C4-2B (cell line): ENCODE measurements at regions not wholly inside any gene's neighbourhood (a gene's known extent, or its start where the extent isn't known, plus 50 kb on each side); places are given as distances from the start of the nearest gene placed in this dataset.

Source experiments
- ZFX ChIP-seq: fragments of 450-650 bp; IDR thresholded peaks from 2 replicates; pipeline ENCODE4 v1.6.1; 2017
- TF ChIP-seq, protein P1 (sequence below): fragments of 450-650 bp; conservative IDR thresholded peaks from 2 replicates; pipeline ENCODE4 v1.5.1; 2017; ENCODE audit warnings: mild to moderate bottlenecking

DNA sequence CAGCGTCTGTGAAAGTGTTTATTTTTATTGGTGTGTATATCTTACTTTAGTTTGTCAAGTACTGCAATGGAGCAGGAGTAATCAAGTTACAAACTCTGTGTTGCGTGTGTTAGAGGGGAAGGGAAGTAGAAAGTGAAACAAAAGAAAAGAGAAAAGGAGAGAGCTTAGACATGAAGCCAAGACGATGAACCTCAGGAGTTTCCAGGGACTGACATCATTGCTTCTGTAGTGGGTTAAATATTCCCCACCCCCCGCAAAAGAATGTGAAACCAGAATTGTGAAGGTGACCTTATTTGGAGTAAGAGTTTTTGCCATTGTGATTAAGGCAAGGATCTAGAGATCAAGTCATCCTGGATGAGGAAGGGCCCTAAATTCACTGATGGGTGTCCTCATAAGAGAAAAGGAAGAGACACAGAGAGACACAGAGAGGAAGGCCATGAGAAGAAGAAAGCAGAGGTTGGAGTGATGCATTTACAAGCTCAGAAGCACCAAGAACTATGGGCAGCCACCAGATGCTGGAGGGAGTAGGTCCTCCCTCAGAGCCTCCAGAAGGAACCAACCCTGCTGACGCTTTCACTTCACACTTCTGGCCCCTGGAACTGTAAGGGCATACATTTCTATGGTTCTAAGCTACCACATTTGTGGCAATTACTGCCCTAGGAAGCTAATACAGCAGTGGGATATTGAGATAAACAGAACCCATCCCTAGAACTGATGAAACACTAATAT lies 173.6 kb upstream of the SFRP2 start:
- TF ChIP-seq, protein P1, sequence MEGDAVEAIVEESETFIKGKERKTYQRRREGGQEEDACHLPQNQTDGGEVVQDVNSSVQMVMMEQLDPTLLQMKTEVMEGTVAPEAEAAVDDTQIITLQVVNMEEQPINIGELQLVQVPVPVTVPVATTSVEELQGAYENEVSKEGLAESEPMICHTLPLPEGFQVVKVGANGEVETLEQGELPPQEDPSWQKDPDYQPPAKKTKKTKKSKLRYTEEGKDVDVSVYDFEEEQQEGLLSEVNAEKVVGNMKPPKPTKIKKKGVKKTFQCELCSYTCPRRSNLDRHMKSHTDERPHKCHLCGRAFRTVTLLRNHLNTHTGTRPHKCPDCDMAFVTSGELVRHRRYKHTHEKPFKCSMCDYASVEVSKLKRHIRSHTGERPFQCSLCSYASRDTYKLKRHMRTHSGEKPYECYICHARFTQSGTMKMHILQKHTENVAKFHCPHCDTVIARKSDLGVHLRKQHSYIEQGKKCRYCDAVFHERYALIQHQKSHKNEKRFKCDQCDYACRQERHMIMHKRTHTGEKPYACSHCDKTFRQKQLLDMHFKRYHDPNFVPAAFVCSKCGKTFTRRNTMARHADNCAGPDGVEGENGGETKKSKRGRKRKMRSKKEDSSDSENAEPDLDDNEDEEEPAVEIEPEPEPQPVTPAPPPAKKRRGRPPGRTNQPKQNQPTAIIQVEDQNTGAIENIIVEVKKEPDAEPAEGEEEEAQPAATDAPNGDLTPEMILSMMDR: no peak
- no peak for TF ChIP-seq ZFX
